ENCODE measurements at regions not wholly inside any gene's neighbourhood (a gene's known extent, or its start where the extent isn't known, plus 50 kb on each side); places are given as distances from the start of the nearest gene placed in this dataset.
"Not testable (repeated sequence)": the region's sequence is repeated elsewhere in the genome, so short reads cannot be mapped to it uniquely, and the experiment has no call there.

DNA sequence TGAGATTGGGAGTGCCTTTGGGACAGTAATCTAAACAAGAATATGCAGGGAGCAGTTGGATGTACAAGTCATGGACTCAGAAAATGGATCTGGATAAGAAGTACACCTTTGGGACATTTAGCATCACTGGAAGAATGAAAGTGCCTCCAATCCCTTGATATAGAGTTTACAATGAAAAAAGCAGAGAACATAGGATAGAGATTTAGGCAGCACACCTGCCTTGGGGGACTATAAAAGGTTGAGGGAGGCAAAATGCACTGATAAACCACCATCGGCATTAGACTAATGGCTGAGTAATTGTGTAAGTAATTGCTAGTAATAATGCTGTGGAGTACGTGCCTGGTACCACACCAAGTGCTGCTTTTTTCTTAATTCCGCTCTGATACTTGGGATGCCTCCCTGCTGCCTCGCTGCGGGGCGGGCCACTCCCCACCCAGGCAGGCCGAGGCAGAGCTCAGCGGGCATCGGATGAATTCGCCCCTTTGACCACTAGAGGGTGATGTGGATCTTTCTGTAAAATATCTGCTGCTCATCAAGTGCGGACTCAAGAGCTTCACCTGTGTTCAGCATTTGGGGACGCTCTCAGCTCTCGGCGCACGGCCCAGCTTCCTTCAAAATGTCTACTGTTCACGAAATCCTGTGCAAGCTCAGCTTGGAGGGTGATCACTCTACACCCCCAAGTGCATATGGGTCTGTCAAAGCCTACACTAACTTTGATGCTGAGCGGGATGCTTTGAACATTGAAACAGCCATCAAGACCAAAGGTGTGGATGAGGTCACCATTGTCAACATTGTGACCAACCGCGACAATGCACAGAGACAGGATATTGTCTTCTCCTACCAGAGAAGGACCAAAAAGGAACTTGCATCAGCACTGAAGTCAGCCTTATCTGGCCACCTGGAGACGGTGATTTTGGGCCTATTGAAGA lies 99.9 kb downstream of the ANKRD18B start:
- peak; percentile 77 for DNase-seq (ENCODE audit: low read depth, low spot score)
- H3K36me3 ChIP-seq (ENCODE audit: insufficient read depth, insufficient read length, low read length) = no peaks in the 10 kb centered on the region
- H3K4me3 ChIP-seq (ENCODE audit: insufficient read length, low read depth) = no peak overlapping the region
- no peak for TF ChIP-seq YY1 (IDR thresholded peaks at IDR 0.05; ENCODE audit: insufficient read depth, insufficient read length)
- TF ChIP-seq SUZ12 (IDR thresholded peaks at IDR 0.05; ENCODE audit: extremely low read depth, insufficient read depth, insufficient read length) = no peak
- no peak for TF ChIP-seq ZNF274 (IDR thresholded peaks at IDR 0.05; ENCODE audit: low read depth, low read length)
- H3K9me3 ChIP-seq (ENCODE audit: insufficient read depth, low read length) = no peaks in the 10 kb centered on the region; the same call in 1 of the 2 replicates
- peaks cover 4% of the 10 kb centered on the region for H3K27me3 ChIP-seq (ENCODE audit: insufficient read depth, insufficient read length)
- peaks cover 3% of the 10 kb centered on the region for H3K4me1 ChIP-seq (ENCODE audit: insufficient read depth, insufficient read length)
- no peak overlapping the region for H3K9ac ChIP-seq (ENCODE audit: insufficient read length, low read depth)

DNA sequence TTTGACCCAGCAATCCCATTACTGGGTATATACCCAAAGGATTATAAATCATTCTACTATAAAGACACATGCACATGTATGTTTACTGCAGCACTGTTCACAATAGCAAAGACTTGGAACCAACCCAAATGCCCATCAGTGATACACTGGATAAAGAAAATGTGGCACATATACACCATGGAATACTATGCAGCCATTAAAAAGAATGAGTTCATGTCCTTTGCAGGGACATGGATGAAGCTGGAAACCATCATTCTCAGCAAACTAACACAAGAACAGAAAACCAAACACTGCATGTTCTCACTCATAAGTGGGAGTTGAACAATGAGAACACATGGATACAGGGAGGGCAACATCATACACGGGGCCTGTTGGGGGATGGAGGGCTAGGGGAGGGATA lies 104.3 kb downstream of the ANKRD18B start:
- H3K4me3 ChIP-seq (ENCODE audit: insufficient read length, low read depth); H3K9me3 ChIP-seq (ENCODE audit: insufficient read depth, low read length); H3K9ac ChIP-seq (ENCODE audit: insufficient read length, low read depth); H3K36me3 ChIP-seq (ENCODE audit: insufficient read depth, insufficient read length, low read length); DNase-seq (ENCODE audit: low read depth, low spot score); H3K4me1 ChIP-seq (ENCODE audit: insufficient read depth, insufficient read length); H3K27me3 ChIP-seq (ENCODE audit: insufficient read depth, insufficient read length): not testable (repeated sequence)

DNA sequence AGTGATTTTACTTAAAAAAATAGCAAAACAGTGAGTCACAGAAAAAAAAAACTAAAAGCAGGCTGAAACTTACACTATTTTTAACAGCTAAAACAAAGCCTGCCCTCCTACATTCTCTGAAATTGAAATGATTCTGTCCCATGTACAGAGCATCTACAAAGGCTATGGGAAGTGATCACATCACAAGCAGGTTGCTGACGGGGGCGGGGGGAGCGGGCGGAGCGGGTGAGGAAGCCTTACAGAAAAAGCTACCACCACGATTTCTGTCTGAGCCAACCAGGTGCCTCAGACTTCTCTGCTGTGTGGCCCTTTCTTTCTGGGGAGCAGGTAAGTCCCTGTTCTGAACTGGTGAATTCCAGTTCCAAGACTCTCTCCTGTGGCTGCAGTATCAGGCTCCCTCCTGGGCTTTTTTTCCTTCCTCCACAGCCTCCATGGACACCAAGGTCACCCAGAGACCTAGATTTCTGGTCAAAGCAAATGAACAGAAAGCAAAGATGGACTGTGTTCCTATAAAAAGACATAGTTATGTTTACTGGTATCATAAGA lies 104.9 kb downstream of the ANKRD18B start:
- H3K9me3 ChIP-seq (ENCODE audit: insufficient read depth, low read length) = no peaks in the 10 kb centered on the region
- H3K27me3 ChIP-seq (ENCODE audit: insufficient read depth, insufficient read length) = no peaks in the 10 kb centered on the region
- no peak overlapping the region for H3K4me3 ChIP-seq (ENCODE audit: insufficient read length, low read depth)
- H3K4me1 ChIP-seq (ENCODE audit: insufficient read depth, insufficient read length) = no peaks in the 10 kb centered on the region
- H3K36me3 ChIP-seq (ENCODE audit: insufficient read depth, insufficient read length, low read length) = no peaks in the 10 kb centered on the region
- H3K9ac ChIP-seq (ENCODE audit: insufficient read length, low read depth) = no peak overlapping the region
- TF ChIP-seq ZNF274 (IDR thresholded peaks at IDR 0.05; ENCODE audit: low read depth, low read length) (no peak), YY1 (IDR thresholded peaks at IDR 0.05; ENCODE audit: insufficient read depth, insufficient read length) (no peak), SUZ12 (IDR thresholded peaks at IDR 0.05; ENCODE audit: extremely low read depth, insufficient read depth, insufficient read length) (no peak)
- no peak for DNase-seq (ENCODE audit: low read depth, low spot score)

DNA sequence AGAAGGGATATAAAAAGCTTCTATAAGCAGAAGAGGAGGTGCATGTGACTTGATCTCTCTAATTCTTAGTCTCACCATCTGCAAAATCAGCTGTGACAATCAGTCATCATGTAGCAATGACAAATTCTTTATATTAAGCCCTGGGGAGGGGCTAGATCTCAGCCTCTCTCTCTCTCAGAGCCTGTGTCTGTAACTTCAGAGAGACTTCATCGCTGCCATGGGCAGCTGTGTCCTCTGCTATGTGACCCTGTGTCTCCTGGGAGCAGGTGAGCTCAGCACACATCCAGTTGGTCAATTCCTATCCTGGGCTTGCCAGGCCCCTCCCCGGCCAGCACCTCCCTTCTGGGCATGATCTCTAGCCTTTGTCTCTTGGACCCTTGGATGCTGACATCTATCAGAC lies 109.6 kb downstream of the ANKRD18B start:
- no peak for DNase-seq (ENCODE audit: low read depth, low spot score)
- H3K4me1 ChIP-seq (ENCODE audit: insufficient read depth, insufficient read length) = no peaks in the 10 kb centered on the region
- no peak overlapping the region for H3K9ac ChIP-seq (ENCODE audit: insufficient read length, low read depth)
- TF ChIP-seq ZNF274 (IDR thresholded peaks at IDR 0.05; ENCODE audit: low read depth, low read length) = no peak
- TF ChIP-seq YY1 (IDR thresholded peaks at IDR 0.05; ENCODE audit: insufficient read depth, insufficient read length) = no peak
- no peak for TF ChIP-seq SUZ12 (IDR thresholded peaks at IDR 0.05; ENCODE audit: extremely low read depth, insufficient read depth, insufficient read length)
- no peaks in the 10 kb centered on the region for H3K9me3 ChIP-seq (ENCODE audit: insufficient read depth, low read length)
- H3K4me3 ChIP-seq (ENCODE audit: insufficient read length, low read depth) = no peak overlapping the region
- H3K27me3 ChIP-seq (ENCODE audit: insufficient read depth, insufficient read length) = no peaks in the 10 kb centered on the region
- H3K36me3 ChIP-seq (ENCODE audit: insufficient read depth, insufficient read length, low read length) = no peaks in the 10 kb centered on the region

DNA sequence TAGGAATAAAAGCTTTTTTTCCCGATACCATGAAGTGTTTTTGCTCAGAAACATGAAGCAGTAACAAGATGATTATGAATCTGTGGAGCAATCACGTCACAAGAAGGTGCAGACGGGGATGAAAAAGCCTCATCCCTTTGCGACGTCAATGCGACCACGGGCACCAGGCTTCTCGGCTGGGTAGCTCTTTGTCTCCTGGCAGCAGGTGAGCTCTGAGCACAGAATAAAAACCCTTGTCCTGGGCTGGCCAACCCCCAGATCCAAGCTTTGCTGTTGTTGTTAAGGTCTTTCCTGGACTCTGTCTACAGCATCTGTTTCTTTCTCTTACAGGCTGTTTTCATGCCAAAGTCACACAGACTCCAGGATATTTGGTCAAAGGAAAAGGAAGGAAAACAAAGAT lies 113.8 kb downstream of the ANKRD18B start:
- DNase-seq (ENCODE audit: low read depth, low spot score) = no peak
- no peaks in the 10 kb centered on the region for H3K36me3 ChIP-seq (ENCODE audit: insufficient read depth, insufficient read length, low read length)
- H3K4me3 ChIP-seq (ENCODE audit: insufficient read length, low read depth) = no peak overlapping the region
- no peak overlapping the region for H3K9ac ChIP-seq (ENCODE audit: insufficient read length, low read depth)
- H3K4me1 ChIP-seq (ENCODE audit: insufficient read depth, insufficient read length) = no peaks in the 10 kb centered on the region
- H3K9me3 ChIP-seq (ENCODE audit: insufficient read depth, low read length) = no peaks in the 10 kb centered on the region
- no peak for TF ChIP-seq YY1 (IDR thresholded peaks at IDR 0.05; ENCODE audit: insufficient read depth, insufficient read length)
- H3K27me3 ChIP-seq (ENCODE audit: insufficient read depth, insufficient read length) = no peaks in the 10 kb centered on the region

DNA sequence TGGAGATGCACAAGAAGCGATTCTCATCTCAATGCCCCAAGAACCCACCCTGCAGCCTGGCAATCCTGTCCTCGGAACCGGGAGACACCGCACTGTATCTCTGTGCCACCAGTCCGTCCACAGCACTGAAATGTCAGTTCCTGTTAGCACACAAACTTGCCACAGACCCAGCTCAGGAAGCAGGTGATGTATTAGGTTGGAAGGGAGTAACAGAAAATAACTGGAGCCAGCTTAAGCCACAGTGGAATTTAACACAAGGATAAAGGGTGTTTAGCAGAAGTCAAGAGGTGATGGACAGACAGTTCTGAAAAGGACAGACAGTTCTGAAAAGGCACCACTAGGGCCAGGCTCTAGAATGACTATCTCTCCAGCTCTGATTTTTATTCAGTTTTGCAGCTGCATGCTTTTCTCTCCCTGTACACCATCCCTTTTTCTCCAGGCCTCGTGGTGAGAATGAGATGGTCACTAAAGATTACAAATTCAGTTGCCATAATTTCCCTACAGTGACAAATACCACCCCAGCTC lies 114.4 kb downstream of the ANKRD18B start:
- no peak overlapping the region for H3K4me3 ChIP-seq (ENCODE audit: insufficient read length, low read depth)
- no peaks in the 10 kb centered on the region for H3K9me3 ChIP-seq (ENCODE audit: insufficient read depth, low read length)
- DNase-seq (ENCODE audit: low read depth, low spot score) = no peak
- H3K27me3 ChIP-seq (ENCODE audit: insufficient read depth, insufficient read length) = no peaks in the 10 kb centered on the region
- TF ChIP-seq ZNF274 (IDR thresholded peaks at IDR 0.05; ENCODE audit: low read depth, low read length) = no peak
- TF ChIP-seq SUZ12 (IDR thresholded peaks at IDR 0.05; ENCODE audit: extremely low read depth, insufficient read depth, insufficient read length) = no peak
- TF ChIP-seq YY1 (IDR thresholded peaks at IDR 0.05; ENCODE audit: insufficient read depth, insufficient read length) = no peak
- no peaks in the 10 kb centered on the region for H3K4me1 ChIP-seq (ENCODE audit: insufficient read depth, insufficient read length)
- no peaks in the 10 kb centered on the region for H3K36me3 ChIP-seq (ENCODE audit: insufficient read depth, insufficient read length, low read length)
- H3K9ac ChIP-seq (ENCODE audit: insufficient read length, low read depth) = no peak overlapping the region

DNA sequence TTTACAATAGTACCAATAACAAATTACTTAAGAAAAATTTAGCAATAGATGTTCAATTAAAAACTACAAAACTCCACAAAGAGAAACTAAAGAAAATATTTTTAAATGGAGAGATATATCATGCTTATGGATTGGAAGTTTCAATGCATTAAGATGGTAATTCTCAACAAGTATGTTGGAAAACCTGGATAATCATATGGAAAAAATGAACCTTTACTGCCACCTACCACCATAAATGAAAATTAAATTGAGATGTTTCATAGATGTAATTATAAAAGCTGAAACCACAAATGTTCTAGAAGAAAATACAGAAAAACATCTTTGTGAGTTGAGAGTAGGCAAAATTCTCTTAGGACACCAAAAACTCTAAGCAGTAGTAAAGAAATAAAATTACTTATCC lies 121.7 kb downstream of the ANKRD18B start:
- DNase-seq (ENCODE audit: low read depth, low spot score) = no peak
- H3K36me3 ChIP-seq (ENCODE audit: insufficient read depth, insufficient read length, low read length) = no peaks in the 10 kb centered on the region
- no peaks in the 10 kb centered on the region for H3K9me3 ChIP-seq (ENCODE audit: insufficient read depth, low read length)
- H3K9ac ChIP-seq (ENCODE audit: insufficient read length, low read depth) = no peak overlapping the region
- no peaks in the 10 kb centered on the region for H3K27me3 ChIP-seq (ENCODE audit: insufficient read depth, insufficient read length)
- H3K4me1 ChIP-seq (ENCODE audit: insufficient read depth, insufficient read length) = no peaks in the 10 kb centered on the region
- TF ChIP-seq SUZ12 (IDR thresholded peaks at IDR 0.05; ENCODE audit: extremely low read depth, insufficient read depth, insufficient read length) = no peak
- no peak overlapping the region for H3K4me3 ChIP-seq (ENCODE audit: insufficient read length, low read depth)

Data from NT2/D1 (cell line).